ENCODE measurements at regions not wholly inside any gene's neighbourhood (a gene's known extent, or its start where the extent isn't known, plus 50 kb on each side); places are given as distances from the start of the nearest gene placed in this dataset.

GRCh38 chr9:73233359-73234007, 81.8 kb downstream of the ANXA1 start:
- 7% methylated on average over 6 of the region's 6 CpGs for WGBS (ENCODE audit: low lambda C conversion rate)

DNA sequence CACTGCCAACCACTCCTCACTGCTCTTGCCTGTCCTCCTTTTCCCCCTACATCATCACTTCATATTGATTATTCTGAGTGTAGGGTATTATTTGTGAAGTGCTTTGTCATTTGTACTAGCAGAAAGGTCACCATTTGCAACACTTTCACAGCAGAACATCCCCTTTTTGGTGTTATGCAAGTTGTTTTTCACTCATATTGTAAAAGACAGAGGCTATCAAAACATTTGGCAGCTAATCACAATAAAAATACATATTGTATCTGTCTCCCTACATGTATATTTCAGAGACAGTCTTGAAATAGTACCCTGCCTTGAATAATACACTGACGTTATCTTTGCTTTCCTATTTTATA, 82.3 kb downstream of the ANXA1 start:
- TF ChIP-seq NRF1 (IDR thresholded peaks at IDR 0.05; ENCODE audit: low read depth, low read length): no peak
- TF ChIP-seq JUND (IDR thresholded peaks at IDR 0.05): no peak
- TF ChIP-seq GABPA (IDR thresholded peaks at IDR 0.05; ENCODE audit: low read depth): no peak
- no peak for TF ChIP-seq IRF3 (IDR thresholded peaks at IDR 0.05; ENCODE audit: low read depth, low read length)
- no peak for TF ChIP-seq EP300 (IDR thresholded peaks at IDR 0.05; ENCODE audit: borderline replicate concordance in 1 of 2, low read depth in 1 of 2, low read length in 1 of 2)
- TF ChIP-seq TCF12 (IDR thresholded peaks at IDR 0.05): no peak
- no peak for DNase-seq
- Histone ChIP-seq H3K79me2 (ENCODE audit: insufficient read depth) (no peaks in the 10 kb centered on the region), H3K9ac (no peak overlapping the region), H3K27me3 (ENCODE audit: insufficient read depth) (0 out of 2 replicates have a peak, but pooled peaks cover 4% of the 10 kb centered on the region), H3K27ac (ENCODE audit: low read depth in 2 of 2, low read length in 1 of 2) (no peak overlapping the region), H3K4me3 (ENCODE audit: low read depth in 2 of 2, low read length in 1 of 2) (no peak overlapping the region), H3K9me3 (no peaks in the 10 kb centered on the region), H2AFZ (ENCODE audit: low read depth) (no peak overlapping the region), H3K9me2 (no peaks in the 10 kb centered on the region), H3K36me3 (replicated peaks in 1 of 2; ENCODE audit: control insufficient read depth in 1 of 2, insufficient read depth in 2 of 2, low read length in 1 of 2) (no peaks in the 10 kb centered on the region), H3F3A (replicated peaks; ENCODE audit: insufficient read depth) (no peaks in the 10 kb centered on the region), H4K20me1 (ENCODE audit: insufficient read depth) (no peaks in the 10 kb centered on the region), H3K4me1 (ENCODE audit: control insufficient read depth in 1 of 2, insufficient read depth in 2 of 2, low read depth in 1 of 2, low read length in 1 of 2) (no peaks in the 10 kb centered on the region), H3K4me2 (no peak overlapping the region)
- ChIA-PET CTCF (no interaction called here), POLR2A (no interaction called here)
- 29% methylated on average over 1 of the region's 1 CpG for WGBS (ENCODE audit: low lambda C conversion rate)

More at GRCh38 chr9:73233359-73234007, 81.8 kb downstream of the ANXA1 start:
- DNase-seq: no peak
- Histone ChIP-seq H3K4me1 (ENCODE audit: control insufficient read depth in 1 of 2, insufficient read depth in 2 of 2, low read depth in 1 of 2, low read length in 1 of 2) (no peaks in the 10 kb centered on the region), H2AFZ (ENCODE audit: low read depth) (no peak overlapping the region), H3K4me2 (no peak overlapping the region), H3K9me3 (no peaks in the 10 kb centered on the region), H3K79me2 (ENCODE audit: insufficient read depth) (no peaks in the 10 kb centered on the region), H3K9ac (no peak overlapping the region), H4K20me1 (ENCODE audit: insufficient read depth) (no peaks in the 10 kb centered on the region), H3K9me2 (no peaks in the 10 kb centered on the region), H3K4me3 (ENCODE audit: low read depth in 2 of 2, low read length in 1 of 2) (no peak overlapping the region), H3K27me3 (ENCODE audit: insufficient read depth) (0 out of 2 replicates have a peak, but pooled peaks cover 4% of the 10 kb centered on the region), H3F3A (replicated peaks; ENCODE audit: insufficient read depth) (no peaks in the 10 kb centered on the region), H3K36me3 (replicated peaks in 1 of 2; ENCODE audit: control insufficient read depth in 1 of 2, insufficient read depth in 2 of 2, low read length in 1 of 2) (no peaks in the 10 kb centered on the region), H3K27ac (ENCODE audit: low read depth in 2 of 2, low read length in 1 of 2) (no peak overlapping the region)
- POLR2A ChIA-PET: no interaction called here
- TF ChIP-seq FOXM1 (IDR thresholded peaks at IDR 0.05; ENCODE audit: low read depth) (no peak), PBX3 (IDR thresholded peaks at IDR 0.05) (no peak), FOSL2 (IDR thresholded peaks at IDR 0.05; ENCODE audit: borderline replicate concordance, low read depth) (no peak), JUND (IDR thresholded peaks at IDR 0.05) (no peak), RXRA (IDR thresholded peaks at IDR 0.05; ENCODE audit: borderline replicate concordance, low read depth) (no peak), IRF3 (IDR thresholded peaks at IDR 0.05; ENCODE audit: low read depth, low read length) (no peak), SMC3 (IDR thresholded peaks at IDR 0.05; ENCODE audit: low read depth, low read length) (no peak)
- CTCF ChIA-PET: no interaction called here

Data from SK-N-SH (cell line).